CD14-positive monocyte (primary cell): ENCODE measurements at regions not wholly inside any gene's neighbourhood (a gene's known extent, or its start where the extent isn't known, plus 50 kb on each side); places are given as distances from the start of the nearest gene placed in this dataset.

Experiments
- DNase-seq, 3 donors: peaks; one replicate each; pipeline ENCODE4 v3.0.0-alpha.2; 2011 to 2022
- H2AFZ ChIP-seq: 2 replicates; pipeline ENCODE4 v1.6.0; 2012; ENCODE audit warnings: mild to moderate bottlenecking, low read depth, low read length, inconsistent platforms; ENCODE audit not compliant: insufficient read depth, poor library complexity, severe bottlenecking
- H3K27ac ChIP-seq, 2 donors: 1 replicate in 1 of 2; 2 replicates in 1 of 2; pipeline ENCODE4 v1.5.1; 2012 to 2013; ENCODE audit warnings: low read length in 2 of 2, control low read depth in 1 of 2, inconsistent platforms in 1 of 2, low read depth in 1 of 2, mild to moderate bottlenecking in 1 of 2
- H3K27me3 ChIP-seq, 2 donors: one replicate each; pipeline versions ENCODE4 v1.6.0 to v1.6.1; 2011 to 2013; ENCODE audit warnings: low read length in 2 of 2; ENCODE audit not compliant: control insufficient read depth in 2 of 2, insufficient read depth in 2 of 2
- H3K36me3 ChIP-seq, 2 donors: replicated peaks in 1 of 2; 1 replicate in 1 of 2; 2 replicates in 1 of 2; pipeline versions ENCODE4 v1.5.1 to v1.6.1; 2012 to 2013; ENCODE audit warnings: low read length in 2 of 2, control low read depth in 1 of 2, inconsistent platforms in 1 of 2, mild to moderate bottlenecking in 1 of 2; ENCODE audit not compliant: insufficient read depth in 2 of 2, control insufficient read depth in 1 of 2
- H3K4me1 ChIP-seq, 2 donors: 1 replicate in 1 of 2; 2 replicates in 1 of 2; pipeline versions ENCODE4 v1.5.1 to v1.6.1; 2012 to 2013; ENCODE audit warnings: low read length in 2 of 2, control low read depth in 1 of 2, inconsistent platforms in 1 of 2, mild to moderate bottlenecking in 1 of 2, moderate library complexity in 1 of 2; ENCODE audit not compliant: insufficient read depth in 2 of 2, control insufficient read depth in 1 of 2
- H3K4me2 ChIP-seq: replicated peaks from 2 replicates; pipeline ENCODE3; 2012; ENCODE audit warnings: low read length, moderate library complexity, mild to moderate bottlenecking; ENCODE audit not compliant: poor library complexity, severe bottlenecking; ENCODE audit errors: extremely low read depth
- H3K4me3 ChIP-seq, 3 experiments: fragments of 200-600 bp in 1 of 3; sonication (generic) in 1 of 3; replicated peaks in 1 of 3; 1 replicate in 2 of 3; 2 replicates in 1 of 3; pipeline ENCODE4 v1.5.1; 2011 to 2013; ENCODE audit warnings: low read length in 3 of 3, mild to moderate bottlenecking in 3 of 3, control low read depth in 2 of 3, low read depth in 2 of 3, inconsistent platforms in 1 of 3, moderate library complexity in 1 of 3
- H3K79me2 ChIP-seq: 2 replicates; pipeline ENCODE4 v1.6.0; 2012; ENCODE audit warnings: mild to moderate bottlenecking, control low read depth, inconsistent platforms, low read length, moderate library complexity; ENCODE audit not compliant: insufficient read depth
- H3K9ac ChIP-seq: 2 replicates; pipeline ENCODE4 v1.6.0; 2017; ENCODE audit warnings: low read length, mild to moderate bottlenecking; ENCODE audit not compliant: insufficient read depth, poor library complexity, severe bottlenecking
- H3K9me3 ChIP-seq, 2 donors: replicated peaks in 1 of 2; 1 replicate in 1 of 2; 2 replicates in 1 of 2; pipeline versions ENCODE4 v1.5.1 to v1.6.1; 2012 to 2013; ENCODE audit warnings: low read length in 2 of 2, control low read depth in 1 of 2; ENCODE audit not compliant: control insufficient read depth in 1 of 2, insufficient read depth in 1 of 2
- H4K20me1 ChIP-seq: 2 replicates; pipeline ENCODE4 v1.6.0; 2012; ENCODE audit warnings: mild to moderate bottlenecking, low read length, control low read depth, moderate library complexity; ENCODE audit not compliant: insufficient read depth
- H3K27ac Mint-ChIP-seq, 7 donors: one replicate each; pipeline ENCODE4 v1.8.0; 2020; ENCODE audit warnings: mild to moderate bottlenecking in 7 of 7, mixed read lengths in 7 of 7, moderate library complexity in 6 of 7, inconsistent platforms in 2 of 7
- H3K27me3 Mint-ChIP-seq, 3 donors: one replicate each; pipeline ENCODE4 v1.8.0; 2021 to 2022; ENCODE audit warnings: low read depth in 3 of 3, mild to moderate bottlenecking in 3 of 3, mixed read lengths in 3 of 3, moderate library complexity in 3 of 3, inconsistent platforms in 1 of 3
- H3K36me3 Mint-ChIP-seq, 2 donors: one replicate each; pipeline ENCODE4 v1.8.0; 2020; ENCODE audit warnings: mixed read lengths in 2 of 2, inconsistent platforms in 1 of 2, mild to moderate bottlenecking in 1 of 2
- H3K4me1 Mint-ChIP-seq: one replicate; pipeline ENCODE4 v1.8.0; 2020; ENCODE audit warnings: mild to moderate bottlenecking, mixed read lengths
- H3K4me3 Mint-ChIP-seq, 2 donors: one replicate each; pipeline ENCODE4 v1.8.0; 2020; ENCODE audit warnings: mild to moderate bottlenecking in 2 of 2, mixed read lengths in 2 of 2, moderate library complexity in 1 of 2
- H3K9me3 Mint-ChIP-seq, 7 donors: one replicate each; pipeline ENCODE4 v1.8.0; 2020 to 2022; ENCODE audit warnings: mixed read lengths in 7 of 7, mild to moderate bottlenecking in 6 of 7, moderate library complexity in 6 of 7, inconsistent platforms in 2 of 7
- CTCF ChIP-seq: fragments of 200-600 bp; IDR thresholded peaks from one replicate; pipeline ENCODE4 v1.8.0; 2022; ENCODE audit warnings: antibody characterized with exemption, mild to moderate bottlenecking
- WGBS: methylation state at CpG from one replicate; pipeline ENCODE4 v1.1.5; 2013; ENCODE audit warnings: missing lambda C conversion rate; ENCODE audit not compliant: insufficient coverage; 5-methylcytosine and 5-hydroxymethylcytosine counted together
- intact Hi-C, 2 donors: fragments of 100-400 bp; cut with micrococcal nuclease; formaldehyde crosslinking; loops; one replicate each; pipeline versions ENCODE4 v1.15.0 to v1.15.1; 2023

GRCh38 chr13:19060311-19061002 is 121.2 kb downstream of the TUBA3C start:
- no peaks in the 10 kb centered on the region for H3K79me2 ChIP-seq
- H3K27me3 ChIP-seq, result no peaks in the 10 kb centered on the region
- no peaks in the 10 kb centered on the region for H3K36me3 ChIP-seq
- intact Hi-C loops, result no loop called here
- H3K27ac ChIP-seq, result no peak overlapping the region
- peaks cover 28 to 75% (median 54%) of the 10 kb centered on the region in 7 donors for H3K9me3 Mint-ChIP-seq
- no peaks in the 10 kb centered on the region for H3K36me3 Mint-ChIP-seq
- no peak overlapping the region for H3K4me3 Mint-ChIP-seq
- H3K27me3 Mint-ChIP-seq, result peaks cover 0 to 1% (median 1%) of the 10 kb centered on the region in 3 donors
- H3K9ac ChIP-seq, result no peak overlapping the region
- no peaks in the 10 kb centered on the region for H3K4me1 Mint-ChIP-seq
- WGBS, result 93% methylated on average over 10 of the region's 13 CpGs
- TF ChIP-seq CTCF, result no peak
- H2AFZ ChIP-seq, result no peak overlapping the region
- no peak overlapping the region for H3K27ac Mint-ChIP-seq
- no peak overlapping the region for H3K4me3 ChIP-seq
- H4K20me1 ChIP-seq, result no peaks in the 10 kb centered on the region
- H3K4me1 ChIP-seq, result no peaks in the 10 kb centered on the region
- no peak overlapping the region for H3K4me2 ChIP-seq
- no peak for DNase-seq
- peaks cover 73 to 86% of the 10 kb centered on the region in 2 donors for H3K9me3 ChIP-seq

GRCh38 chr13:19059016-19059780 is 122.4 kb downstream of the TUBA3C start:
- no peaks in the 10 kb centered on the region for H3K36me3 ChIP-seq
- WGBS, result 85% methylated on average over 16 of the region's 16 CpGs
- no peak for DNase-seq
- Mint-ChIP-seq H3K9me3 (peaks cover 26 to 76% (median 56%) of the 10 kb centered on the region in 7 donors), H3K36me3 (no peaks in the 10 kb centered on the region), H3K27me3 (peaks cover 0 to 3% (median 1%) of the 10 kb centered on the region in 3 donors), H3K4me3 (no peak overlapping the region), H3K4me1 (no peaks in the 10 kb centered on the region), H3K27ac (no peak overlapping the region)
- H3K9me3 ChIP-seq, result peaks cover 77 to 93% of the 10 kb centered on the region in 2 donors
- TF ChIP-seq CTCF, result no peak
- no peak overlapping the region for H3K4me2 ChIP-seq
- no peaks in the 10 kb centered on the region for H3K4me1 ChIP-seq
- intact Hi-C loops, result no loop called here
- no peak overlapping the region for H3K9ac ChIP-seq
- H3K4me3 ChIP-seq, result no peak overlapping the region
- no peaks in the 10 kb centered on the region for H3K79me2 ChIP-seq
- H3K27ac ChIP-seq, result no peak overlapping the region
- no peak overlapping the region for H2AFZ ChIP-seq
- H3K27me3 ChIP-seq, result no peaks in the 10 kb centered on the region
- no peaks in the 10 kb centered on the region for H4K20me1 ChIP-seq
